ENCODE measurements at regions not wholly inside any gene's neighbourhood (a gene's known extent, or its start where the extent isn't known, plus 50 kb on each side); places are given as distances from the start of the nearest gene placed in this dataset.

DNA sequence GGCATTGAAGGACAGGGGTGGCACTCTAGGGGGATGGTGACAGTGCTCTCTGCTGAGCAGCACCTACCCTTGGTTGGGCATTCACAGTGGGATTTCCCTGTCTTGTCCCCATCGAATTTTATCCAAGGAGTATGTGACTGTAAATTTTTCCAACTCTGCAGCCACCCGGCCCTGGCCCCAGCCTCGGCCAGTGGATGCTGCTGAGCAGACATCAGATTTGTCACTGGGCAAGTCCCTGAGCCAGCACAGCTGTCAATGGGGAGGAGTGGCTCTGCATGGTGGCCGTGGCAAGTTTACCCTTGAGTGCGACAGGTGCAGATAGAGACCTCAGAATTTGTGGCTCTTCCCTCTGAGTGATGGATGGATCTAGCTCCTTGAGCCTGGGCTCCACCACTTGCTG lies 240.2 kb upstream of the CSF3R start:
- no peak for DNase-seq (ENCODE audit: low read depth in 4 of 4, low spot score in 3 of 4)

DNA sequence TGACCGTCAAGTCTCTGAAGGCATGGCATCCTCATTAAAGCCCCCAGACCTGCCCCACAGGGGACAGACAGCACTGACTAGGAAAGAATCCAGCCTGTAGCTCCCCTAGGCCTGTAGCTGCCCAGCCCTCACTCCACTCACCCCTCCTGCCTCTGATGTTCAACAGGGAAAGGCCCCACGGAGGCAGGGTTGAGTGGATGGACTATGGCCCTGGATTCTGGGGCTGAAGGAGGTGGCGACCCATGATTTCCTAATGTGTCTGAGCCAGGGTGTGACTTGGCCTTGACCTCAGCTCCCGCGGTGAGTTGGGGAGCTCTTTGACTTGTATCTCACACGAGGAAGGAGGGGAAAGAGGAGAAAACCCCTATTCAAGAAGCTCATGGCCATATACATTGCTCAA lies 238.5 kb upstream of the CSF3R start:
- no peak for DNase-seq (ENCODE audit: low read depth in 4 of 4, low spot score in 3 of 4)

DNA sequence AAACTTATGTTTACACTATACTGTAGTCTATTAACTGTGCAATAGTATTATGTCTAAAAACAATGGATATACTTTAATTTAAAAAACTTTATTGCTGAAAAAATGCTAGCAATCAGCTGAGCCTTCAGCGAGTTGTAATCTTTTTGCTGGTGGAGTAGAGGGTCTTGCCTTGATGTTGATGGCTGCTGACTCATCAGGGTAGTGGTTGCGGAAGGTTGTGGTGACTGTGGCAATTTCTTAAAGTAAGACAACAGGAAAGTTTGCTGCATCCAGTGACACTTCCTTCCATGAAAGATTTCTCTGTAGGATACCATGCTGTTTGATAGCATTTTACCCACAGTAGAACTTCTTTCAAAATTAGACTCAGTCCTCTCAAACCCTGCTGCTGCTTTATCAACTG lies 234.7 kb upstream of the CSF3R start:
- no peak for DNase-seq (ENCODE audit: low read depth in 4 of 4, low spot score in 3 of 4)

DNA sequence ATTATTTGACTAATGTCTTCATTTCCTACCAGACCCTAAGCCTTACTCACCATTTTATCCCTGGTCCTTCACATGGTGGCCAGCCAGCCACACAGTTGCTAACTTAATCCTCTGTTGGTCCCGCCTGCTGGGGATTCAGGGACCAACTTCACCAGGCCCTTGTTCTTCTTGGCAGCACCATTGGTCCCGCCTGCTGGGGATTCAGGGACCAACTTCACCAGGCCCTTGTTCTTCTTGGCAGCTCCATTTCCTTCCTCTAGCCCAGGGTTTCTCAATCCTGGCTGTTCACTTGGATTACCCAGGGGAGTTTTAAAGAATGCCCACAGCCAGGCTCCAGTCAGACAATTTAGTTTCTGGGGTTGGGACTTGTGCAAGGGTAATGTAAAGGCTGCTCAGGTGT lies 233.1 kb upstream of the CSF3R start:
- DNase-seq (ENCODE audit: low read depth in 4 of 4, low spot score in 3 of 4) = no peak

DNA sequence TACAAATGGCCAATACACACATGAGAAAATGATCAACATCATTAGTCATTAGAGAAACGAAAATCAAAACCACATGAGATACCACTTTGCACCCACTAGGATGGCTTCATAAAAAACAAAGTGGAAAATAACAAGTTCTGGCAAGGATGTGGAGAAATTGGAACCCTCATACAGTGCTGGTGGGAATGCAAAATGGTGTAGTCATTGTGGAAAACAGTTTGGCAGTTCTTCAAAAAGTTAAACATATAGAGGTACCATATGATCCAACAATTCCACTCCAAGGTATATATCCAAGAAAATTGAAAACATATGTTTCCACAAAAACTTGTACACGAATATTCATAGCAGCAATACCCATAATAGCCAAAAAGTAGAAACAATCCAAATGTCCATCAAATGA lies 231.6 kb upstream of the CSF3R start:
- no peak for DNase-seq (ENCODE audit: low read depth in 4 of 4, low spot score in 3 of 4)

DNA sequence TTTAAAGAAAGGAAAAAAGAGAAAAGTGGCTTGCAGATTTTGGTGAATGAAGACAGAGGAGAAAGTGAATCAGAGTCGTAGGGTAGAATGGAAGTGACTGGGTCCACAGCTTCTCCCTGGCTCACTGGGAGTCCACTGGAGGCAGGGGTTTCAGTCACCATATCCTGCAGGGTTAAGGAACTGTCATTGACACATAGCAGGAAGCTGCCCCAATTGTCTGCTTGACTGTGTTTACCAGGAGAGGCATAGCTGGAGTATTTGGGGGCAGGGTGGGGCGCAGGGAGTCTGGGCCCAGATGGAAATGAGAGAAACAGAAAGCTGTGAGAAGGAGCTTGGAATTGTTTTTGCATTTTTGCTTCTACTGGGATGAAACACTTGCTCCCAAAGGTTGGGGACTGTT lies 228.8 kb upstream of the CSF3R start:
- no peak for DNase-seq (ENCODE audit: low read depth in 4 of 4, low spot score in 3 of 4)

DNA sequence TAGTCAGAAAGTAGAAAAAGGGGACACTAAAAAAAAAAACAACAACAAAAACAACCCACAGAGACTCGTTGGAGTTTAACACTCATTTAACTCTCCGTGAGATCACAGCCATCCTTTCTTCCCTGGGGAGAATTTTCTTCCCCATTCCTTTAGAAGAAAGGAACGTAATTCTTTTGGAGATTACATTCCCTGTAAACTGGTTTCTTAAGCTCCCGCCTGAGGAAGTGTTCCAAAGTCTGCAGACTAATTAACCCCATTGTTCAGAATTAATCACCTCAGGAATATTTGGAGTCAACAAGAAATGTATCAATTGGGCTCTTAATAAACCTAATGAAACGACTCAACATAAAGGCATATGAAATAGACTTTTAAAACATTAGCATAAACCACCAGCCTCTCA lies 228.2 kb upstream of the CSF3R start:
- no peak for DNase-seq (ENCODE audit: low read depth in 4 of 4, low spot score in 3 of 4)

DNA sequence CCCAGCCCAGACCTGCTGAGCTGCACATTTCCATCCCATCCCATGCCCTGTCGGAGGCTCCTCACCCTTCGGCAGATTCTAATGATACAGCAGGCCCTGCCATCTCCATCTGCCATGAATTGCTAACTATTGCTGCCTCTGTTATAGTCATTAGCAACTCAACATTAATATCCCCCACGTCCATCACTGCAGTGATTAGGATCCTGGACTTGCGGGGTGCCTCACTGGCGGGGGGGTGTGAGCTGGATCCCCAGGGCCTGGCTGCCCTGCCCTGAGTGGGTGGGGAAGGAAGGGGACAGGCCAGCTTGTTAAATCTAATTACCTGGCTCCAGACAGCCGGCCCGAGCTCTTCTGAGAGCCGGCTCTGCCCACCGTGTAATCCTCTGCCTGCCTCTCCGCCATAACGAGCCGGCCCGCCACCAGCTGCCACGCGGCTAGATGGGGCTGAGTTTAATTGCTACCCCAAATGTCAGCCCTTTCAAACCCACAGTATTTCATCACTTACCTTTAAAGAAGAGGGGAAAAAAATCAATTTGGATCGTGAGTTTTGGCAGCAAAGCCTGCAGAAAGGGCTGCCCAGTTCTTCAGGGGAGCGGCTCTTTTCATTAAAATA lies 227.3 kb upstream of the CSF3R start:
- DNase-seq (ENCODE audit: low read depth in 4 of 4, low spot score in 3 of 4) = no peak

DNA sequence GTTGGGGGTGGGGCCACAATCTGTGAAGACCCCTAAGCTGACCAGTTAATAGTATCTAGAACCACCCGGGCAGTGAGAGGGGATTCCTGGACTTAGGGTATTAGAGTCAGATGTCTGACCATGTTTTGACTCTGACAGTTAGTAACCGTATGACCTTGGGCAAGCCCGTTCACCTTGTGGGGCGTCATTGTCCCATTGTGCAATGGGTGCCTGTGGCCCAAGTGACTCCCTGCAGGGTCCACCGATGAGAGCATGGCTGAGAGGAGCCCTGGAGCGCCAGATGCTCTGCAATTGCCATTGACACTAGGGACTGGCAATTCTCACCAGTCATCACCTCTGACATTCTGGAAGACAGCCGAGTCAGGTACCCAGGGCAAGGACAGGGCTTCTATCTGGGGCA lies 225.9 kb upstream of the CSF3R start:
- DNase-seq (ENCODE audit: low read depth in 4 of 4, low spot score in 3 of 4) = no peak

DNA sequence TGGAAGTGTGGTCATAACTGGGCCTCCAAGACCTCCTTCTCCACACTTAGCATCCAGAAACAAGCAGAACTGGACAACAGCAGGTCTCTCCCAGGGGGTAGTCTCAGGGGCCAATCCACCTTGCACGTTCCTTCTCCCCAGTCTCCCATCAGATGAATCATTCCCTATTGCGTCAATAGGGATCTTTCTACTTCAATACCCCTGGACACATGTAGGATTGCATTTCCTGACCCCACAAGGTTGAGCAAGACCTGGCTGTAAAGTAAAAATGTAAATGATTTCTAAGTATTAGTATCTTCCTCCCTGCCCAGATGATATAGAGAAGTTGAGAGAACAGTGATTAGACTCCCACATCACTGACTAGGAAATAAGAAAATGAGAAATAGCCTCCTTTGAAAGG lies 224.5 kb upstream of the CSF3R start:
- DNase-seq (ENCODE audit: low read depth in 4 of 4, low spot score in 3 of 4) = no peak

DNA sequence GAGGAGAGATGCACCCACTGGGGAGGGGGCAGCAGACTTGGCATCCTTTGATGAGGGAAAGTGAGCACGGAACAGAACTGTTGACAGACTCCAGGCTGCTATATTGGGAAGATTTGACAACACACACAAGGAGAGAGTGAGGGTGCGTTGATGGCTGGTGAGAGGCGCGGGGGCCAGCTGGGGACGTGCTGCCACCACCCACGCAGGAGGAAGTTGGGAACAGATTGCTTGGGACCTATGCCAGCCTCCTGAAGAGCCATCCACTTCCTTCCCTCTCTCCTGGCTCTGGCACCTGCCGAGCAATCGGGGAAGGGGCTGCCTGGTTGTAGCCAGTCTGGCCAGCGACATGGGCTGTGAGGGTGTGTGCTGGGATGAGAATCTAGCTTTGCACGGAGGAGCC lies 223.7 kb upstream of the CSF3R start:
- DNase-seq (ENCODE audit: low read depth in 4 of 4, low spot score in 3 of 4) = no peak

DNA sequence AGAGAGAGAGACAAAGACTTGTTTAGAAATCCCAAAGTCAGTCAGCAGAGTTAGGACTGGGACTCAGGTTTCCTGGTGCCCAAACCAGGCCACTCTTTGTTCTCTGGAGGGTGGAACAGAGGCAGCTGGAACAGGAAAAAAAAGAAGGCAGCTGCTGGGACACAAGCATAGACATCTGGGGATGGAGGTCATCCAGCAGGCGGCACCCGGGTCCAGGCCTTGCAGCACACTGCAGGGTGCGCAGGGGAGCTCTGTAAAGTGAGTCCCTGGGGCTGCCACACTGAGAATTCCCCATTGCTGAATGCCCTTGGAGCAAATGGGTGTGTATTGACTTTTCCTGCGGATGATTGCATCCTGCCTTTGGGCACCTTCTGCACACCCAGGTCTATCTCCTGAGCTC lies 222.9 kb upstream of the CSF3R start:
- no peak for DNase-seq (ENCODE audit: low read depth in 4 of 4, low spot score in 3 of 4)

DNA sequence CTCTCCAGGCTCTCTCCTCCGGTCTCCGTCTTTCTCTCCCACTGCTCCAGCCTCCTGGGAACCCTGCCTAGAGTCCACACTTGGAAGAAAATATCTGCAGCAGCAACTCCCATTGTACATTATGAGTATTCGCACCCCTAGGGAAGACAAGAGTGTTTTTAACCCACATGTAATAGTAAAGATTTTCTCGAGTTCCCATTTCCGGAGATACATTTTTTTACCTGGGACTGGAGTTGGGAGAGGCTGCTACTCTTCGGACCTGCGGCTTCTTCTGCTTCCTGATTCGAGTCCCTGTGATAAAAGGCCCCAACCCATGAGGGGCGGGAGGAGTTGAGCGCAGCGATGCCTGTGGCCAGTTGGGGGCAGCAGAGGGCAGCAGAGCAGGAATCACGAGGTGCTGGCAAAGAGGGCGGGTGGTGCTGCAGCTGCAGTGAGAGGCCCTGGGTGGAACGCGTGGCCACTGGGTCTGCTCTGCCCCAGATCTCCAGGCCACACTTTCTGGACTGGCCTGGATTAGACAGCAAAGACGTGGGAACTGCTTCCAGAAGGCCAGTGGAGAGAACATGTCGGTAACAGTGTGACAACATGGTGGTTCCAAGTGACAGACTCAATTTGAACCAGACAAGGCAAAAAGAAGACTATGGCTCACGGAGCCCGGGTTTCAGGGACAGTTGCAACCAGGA lies 221.0 kb upstream of the CSF3R start:
- peak; percentile 40 to 56 (median 46) for DNase-seq (ENCODE audit: low read depth in 4 of 4, low spot score in 3 of 4)

DNA sequence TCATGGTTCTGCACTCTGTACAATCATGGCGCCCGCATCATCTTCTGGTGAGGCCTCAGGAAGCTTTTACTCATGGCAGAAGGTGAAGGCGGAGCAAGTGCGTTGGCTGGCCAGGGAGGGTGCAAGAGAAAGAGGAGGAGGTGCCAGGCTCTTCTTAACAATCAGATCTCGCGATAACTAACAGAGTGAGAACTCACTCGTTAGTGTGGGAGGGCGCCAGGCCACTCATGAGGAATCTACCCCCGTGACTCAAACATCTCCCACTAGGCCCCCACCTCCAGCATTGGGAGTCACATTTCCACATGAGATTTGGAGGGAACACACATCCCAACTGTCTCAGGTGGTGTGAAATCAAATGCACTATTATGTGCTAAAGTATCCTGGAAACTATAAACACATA lies 220.2 kb upstream of the CSF3R start:
- no peak for DNase-seq (ENCODE audit: low read depth in 4 of 4, low spot score in 3 of 4)

DNA sequence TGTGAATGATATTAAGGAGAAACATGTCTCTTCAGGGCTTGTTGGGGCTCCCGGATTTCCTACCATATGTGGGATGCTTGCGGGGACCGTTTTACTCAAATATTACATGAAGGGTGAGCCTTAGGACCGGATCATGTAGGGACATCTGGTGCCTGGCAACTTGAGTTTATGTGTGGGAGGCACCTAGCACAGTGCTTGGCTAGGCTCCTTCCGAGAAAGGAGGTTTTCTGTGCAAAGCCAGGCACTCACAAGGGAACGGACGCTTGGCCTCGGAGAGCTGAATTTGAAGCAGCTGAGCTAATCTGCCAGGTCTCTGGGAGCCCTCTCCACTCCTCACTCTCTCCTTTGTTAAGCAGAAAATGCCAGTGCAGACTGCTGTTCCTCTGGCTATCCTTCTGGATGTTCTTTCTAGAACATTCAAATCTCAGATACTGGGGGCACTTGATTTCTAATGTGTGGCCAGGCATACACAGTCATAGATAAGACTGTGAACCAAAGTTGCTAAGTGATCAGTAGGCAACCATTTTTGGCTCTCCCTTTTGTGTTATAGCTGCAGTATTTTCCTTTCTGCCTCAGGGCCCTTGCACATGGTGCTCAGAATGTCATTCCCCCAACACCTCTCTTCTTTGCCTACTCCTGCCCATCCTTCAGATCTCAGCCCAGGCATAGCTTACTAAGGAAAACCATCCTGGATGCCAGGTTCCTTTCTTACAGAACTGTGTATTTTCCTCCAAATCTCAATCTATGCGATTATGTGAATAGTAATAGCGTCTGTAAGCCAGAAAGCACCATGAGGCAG lies 216.6 kb upstream of the CSF3R start:
- no peak for DNase-seq (ENCODE audit: low read depth in 4 of 4, low spot score in 3 of 4)

DNA sequence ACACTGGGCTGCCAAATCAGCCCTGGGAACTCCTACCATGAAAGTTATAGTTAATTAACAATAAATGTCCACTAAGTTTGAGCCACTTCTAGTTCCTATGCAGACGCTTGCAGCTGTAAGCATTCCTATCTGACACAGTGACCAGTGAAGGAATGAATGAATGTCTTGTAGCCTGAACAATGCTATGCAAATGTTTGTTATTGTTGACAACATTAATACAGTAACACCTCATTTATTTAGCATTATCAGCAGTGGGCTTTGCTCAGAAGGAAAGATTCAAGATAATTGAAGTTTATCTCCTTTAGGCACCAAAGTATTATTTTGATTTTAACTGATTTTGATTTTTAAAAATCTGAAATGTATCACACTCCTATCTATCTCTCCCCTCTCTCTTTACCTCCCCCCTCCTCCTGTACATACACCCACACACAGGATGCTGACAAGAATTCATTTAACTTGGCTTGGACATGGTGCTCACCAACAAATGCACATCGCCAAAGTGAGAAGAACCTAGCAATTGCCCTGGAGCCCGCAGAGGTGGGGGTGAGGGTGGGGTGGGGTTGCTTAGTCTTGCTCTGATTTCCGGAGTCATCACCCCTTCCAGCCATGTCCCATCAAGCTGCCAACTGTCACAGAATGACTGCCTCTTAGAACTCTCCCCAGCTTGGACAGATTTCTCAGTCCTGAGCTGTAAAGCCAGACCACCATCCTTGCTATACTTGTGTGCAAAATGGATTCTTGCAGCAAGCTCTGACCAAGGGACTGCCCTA lies 215.3 kb upstream of the CSF3R start:
- no peak for DNase-seq (ENCODE audit: low read depth in 4 of 4, low spot score in 3 of 4)

DNA sequence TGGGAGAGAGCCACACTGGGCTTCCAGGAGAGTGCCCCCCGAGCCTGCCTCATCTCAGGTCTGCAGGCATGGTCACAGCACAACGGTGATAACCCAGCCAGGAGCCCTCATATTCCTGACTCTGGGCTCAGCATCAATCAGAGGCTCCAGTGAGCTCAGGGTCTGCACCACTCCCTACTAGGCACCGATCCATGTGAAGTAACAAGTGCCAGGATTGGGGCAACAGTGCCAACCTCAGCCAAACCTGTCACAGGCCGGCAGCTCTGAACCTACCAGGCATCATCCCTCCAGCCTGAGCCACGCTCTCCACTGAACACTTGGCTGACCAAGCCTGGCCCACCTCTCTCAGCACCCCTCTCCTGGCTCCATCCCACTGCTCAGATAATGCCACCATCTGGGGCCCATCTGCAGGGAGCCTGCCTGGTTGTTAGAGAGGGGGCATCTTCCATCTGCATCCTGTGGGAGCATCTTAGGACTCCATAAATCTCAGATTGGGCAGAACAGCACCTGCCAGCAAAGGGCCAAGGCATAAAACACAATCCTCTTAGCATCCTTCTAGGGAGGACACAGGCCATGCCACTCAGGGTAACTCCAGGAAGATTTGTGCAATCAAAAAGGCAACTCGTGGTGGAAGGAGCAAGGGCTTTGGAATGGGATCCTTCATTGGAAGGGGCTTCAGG lies 213.7 kb upstream of the CSF3R start:
- no peak for DNase-seq (ENCODE audit: low read depth in 4 of 4, low spot score in 3 of 4)

DNA sequence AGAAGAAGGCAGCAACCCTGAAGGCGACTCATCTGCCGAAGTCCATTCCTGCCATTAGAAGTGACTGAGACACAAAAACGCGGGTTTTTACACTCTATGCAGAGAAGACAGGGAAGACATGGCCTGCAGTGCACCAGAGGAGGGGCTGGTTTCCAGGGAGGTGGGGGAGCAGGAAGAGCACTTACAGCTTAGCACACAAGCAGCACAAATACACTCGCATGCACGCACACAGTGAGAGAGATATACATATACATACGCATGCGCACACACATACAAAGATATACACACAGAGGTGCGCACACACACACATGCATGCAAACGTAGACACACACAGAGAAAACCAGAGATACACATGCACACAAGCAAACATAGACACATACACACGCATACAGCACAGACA lies 210.9 kb upstream of the CSF3R start:
- no peak for DNase-seq (ENCODE audit: low read depth in 4 of 4, low spot score in 3 of 4)

DNA sequence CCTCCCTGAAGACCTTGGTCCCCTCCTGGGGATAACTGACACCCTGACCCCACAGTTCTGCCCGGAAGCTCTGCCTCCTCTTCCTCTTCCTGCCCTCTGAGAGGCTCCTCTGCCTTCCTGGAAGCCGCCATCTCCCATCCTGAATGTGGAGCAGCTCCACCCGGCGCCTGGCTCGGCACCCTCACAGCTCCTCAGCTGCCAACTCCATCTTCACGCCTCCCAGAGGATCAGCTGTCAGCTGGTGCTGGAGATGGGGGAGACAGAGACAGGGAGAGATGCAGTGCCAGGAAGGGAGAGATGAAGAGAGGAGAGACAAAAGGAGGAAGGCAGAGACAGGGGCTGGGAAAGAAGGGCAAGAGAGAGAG lies 210.4 kb upstream of the CSF3R start:
- DNase-seq (ENCODE audit: low read depth in 4 of 4, low spot score in 3 of 4) = no peak

DNA sequence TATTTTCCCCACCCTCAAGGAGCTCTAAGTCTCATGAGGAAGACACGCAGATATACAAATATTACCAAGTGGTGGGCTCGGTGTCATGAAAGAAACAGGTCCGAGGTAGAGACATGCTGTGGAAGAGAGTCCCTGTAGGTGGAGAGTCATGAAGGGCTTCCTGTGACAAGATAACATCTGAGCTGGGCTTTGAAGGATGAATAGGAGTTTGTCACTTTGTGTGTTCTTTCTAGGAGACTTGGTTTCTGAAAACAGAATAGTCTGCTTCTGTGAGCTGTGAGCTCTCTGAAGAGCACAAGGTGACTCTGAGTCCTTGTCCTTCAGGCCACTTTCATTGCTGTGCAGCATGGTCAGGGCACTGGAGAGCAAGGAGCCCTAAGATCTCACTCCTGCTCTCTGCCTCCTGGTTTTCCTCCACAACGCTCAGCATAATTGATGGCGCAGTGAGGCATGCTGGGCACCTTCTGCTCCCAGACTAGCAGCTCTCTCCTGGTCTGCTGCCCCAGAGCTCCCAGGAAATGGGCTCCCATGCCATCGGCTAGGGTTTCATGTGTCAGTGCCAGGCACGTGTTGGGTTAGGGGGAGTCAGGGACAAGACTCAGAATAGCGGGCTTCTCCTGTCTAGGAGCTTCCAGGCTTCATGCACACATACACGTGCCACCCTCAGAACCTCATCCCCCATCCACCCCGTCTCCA lies 209.9 kb upstream of the CSF3R start:
- no peak for DNase-seq (ENCODE audit: low read depth in 4 of 4, low spot score in 3 of 4)
